BE2C (cell line): ENCODE measurements at regions not wholly inside any gene's neighbourhood (a gene's known extent, or its start where the extent isn't known, plus 50 kb on each side); places are given as distances from the start of the nearest gene placed in this dataset.
"Not testable (repeated sequence)": the region's sequence is repeated elsewhere in the genome, so short reads cannot be mapped to it uniquely, and the experiment has no call there.

Experiments
- DNase-seq: peaks from one replicate; pipeline ENCODE4 v3.0.0-alpha.2; 2020
- H3K27me3 ChIP-seq: fragments of 250-450 bp; sonication (Bioruptor Pico); 2 replicates; pipeline ENCODE4 v1.5.1; 2020; ENCODE audit warnings: mild to moderate bottlenecking
- H3K36me3 ChIP-seq: fragments of 250-450 bp; sonication (Bioruptor Pico); 2 replicates; pipeline ENCODE4 v1.5.1; 2020; ENCODE audit warnings: mild to moderate bottlenecking
- H3K4me1 ChIP-seq: fragments of 250-450 bp; sonication (Bioruptor Pico); 2 replicates; pipeline ENCODE4 v1.5.1; 2020
- H3K4me3 ChIP-seq: 2 replicates; pipeline ENCODE4 v1.5.1; 2011; ENCODE audit warnings: low read depth, low read length
- H3K9me3 ChIP-seq: fragments of 250-450 bp; sonication (Bioruptor Pico); 2 replicates; pipeline ENCODE4 v1.5.1; 2020
- TF ChIP-seq, protein P1 (sequence below): IDR thresholded peaks from 2 replicates; pipeline ENCODE4 v1.5.1; 2012; ENCODE audit warnings: mild to moderate bottlenecking, low read depth, low read length

DNA sequence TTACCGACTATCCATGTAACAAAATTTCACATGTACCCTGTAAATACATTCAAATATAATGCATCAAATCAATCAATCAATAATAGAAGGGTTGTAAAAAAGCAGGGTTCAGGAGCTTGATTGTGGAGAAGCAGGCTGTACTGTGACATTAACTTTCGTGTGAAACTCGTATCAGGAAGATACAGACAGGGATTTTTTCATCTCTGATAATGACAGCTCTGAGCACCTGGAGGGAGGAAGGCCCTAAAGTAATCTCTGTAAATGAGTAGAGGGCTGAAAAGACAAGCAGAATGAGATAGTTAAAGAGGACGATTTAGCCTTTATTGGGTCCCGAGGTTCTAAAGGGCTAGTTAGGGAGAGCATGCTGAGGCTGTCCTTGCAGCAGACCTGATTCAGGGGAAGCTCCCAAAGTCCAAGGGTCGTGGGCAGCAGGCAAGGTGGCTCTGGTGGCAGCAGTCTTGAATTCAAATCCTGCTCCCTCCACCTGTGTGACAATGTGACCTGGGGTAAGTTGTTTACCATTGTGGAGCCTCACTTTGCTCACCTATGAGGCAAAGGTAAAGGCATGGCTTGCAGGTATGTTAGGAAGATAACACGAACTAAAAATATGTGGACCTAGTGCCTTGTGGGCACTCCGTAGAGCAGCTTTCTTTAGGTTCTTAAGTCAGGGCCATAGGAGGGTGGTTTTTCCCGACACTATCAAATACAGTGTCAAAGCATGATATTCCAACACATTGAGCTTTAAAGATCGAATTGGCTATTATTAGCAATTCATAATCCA lies 219.4 kb upstream of the MYLIP start:
- peaks cover 17% of the 10 kb centered on the region for H3K4me1 ChIP-seq

DNA sequence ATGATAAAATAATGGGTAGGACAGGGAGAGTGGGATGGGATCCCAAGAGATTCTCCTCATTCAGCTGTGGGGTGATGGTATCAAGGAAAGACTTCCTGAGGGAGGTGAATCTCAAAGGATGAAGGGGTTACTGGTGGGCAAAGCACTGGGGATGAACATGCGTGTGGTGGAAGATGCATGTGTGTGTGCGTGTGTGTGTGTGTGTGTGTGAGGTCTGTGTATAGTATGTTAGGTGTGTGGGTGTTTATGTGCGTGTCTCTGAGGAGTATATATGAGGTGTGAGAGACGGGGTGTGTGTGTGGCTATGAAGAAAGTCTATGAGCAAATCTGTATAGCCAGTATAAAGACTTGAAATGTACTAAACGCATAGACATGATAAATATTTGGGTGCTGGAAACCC lies 220.0 kb upstream of the MYLIP start:
- Histone ChIP-seq H3K36me3 (no peaks in the 10 kb centered on the region), H3K27me3 (no peaks in the 10 kb centered on the region), H3K4me3 (no peak overlapping the region), H3K4me1 (peaks cover 17% of the 10 kb centered on the region), H3K9me3 (no peaks in the 10 kb centered on the region)
- TF ChIP-seq, protein P1, sequence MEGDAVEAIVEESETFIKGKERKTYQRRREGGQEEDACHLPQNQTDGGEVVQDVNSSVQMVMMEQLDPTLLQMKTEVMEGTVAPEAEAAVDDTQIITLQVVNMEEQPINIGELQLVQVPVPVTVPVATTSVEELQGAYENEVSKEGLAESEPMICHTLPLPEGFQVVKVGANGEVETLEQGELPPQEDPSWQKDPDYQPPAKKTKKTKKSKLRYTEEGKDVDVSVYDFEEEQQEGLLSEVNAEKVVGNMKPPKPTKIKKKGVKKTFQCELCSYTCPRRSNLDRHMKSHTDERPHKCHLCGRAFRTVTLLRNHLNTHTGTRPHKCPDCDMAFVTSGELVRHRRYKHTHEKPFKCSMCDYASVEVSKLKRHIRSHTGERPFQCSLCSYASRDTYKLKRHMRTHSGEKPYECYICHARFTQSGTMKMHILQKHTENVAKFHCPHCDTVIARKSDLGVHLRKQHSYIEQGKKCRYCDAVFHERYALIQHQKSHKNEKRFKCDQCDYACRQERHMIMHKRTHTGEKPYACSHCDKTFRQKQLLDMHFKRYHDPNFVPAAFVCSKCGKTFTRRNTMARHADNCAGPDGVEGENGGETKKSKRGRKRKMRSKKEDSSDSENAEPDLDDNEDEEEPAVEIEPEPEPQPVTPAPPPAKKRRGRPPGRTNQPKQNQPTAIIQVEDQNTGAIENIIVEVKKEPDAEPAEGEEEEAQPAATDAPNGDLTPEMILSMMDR, result no peak
- no peak for DNase-seq

More for the DNA sequence above, 219.4 kb upstream of the MYLIP start:
- no peak for DNase-seq
- Histone ChIP-seq H3K27me3 (no peaks in the 10 kb centered on the region), H3K36me3 (no peaks in the 10 kb centered on the region), H3K9me3 (no peaks in the 10 kb centered on the region), H3K4me3 (no peak overlapping the region)
- TF ChIP-seq, protein P1, result no peak

DNA sequence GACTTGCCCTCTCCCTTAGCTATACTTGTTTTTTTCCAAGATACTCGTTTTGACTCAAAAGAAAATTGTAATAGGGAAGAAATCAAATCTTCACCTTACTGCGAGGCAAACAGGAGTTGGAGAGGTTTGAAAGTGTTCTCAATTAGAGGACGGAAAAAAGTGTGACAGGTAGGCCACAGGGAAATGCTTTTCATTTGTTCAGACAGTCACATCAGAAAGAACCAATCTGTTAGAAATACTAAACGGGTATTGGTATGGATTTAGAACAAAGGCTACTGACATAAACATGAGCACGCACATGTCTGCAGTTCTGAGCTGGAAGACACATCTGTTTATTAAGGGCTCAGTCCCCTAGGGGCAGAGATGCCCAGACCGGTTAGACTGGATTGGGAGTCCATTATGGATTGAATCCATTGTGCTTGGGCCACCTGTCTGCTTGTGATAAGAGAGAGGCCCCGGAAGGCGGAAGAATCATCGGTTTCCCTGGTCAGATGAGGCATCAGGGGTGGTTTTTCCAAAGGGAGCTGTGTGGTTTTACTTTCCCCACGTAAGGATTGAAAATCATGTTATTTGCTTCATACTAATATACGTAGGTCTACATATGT lies 220.9 kb upstream of the MYLIP start:
- Histone ChIP-seq H3K4me1 (peaks cover 17% of the 10 kb centered on the region), H3K27me3 (no peaks in the 10 kb centered on the region), H3K9me3 (no peaks in the 10 kb centered on the region), H3K4me3 (no peak overlapping the region), H3K36me3 (no peaks in the 10 kb centered on the region)
- peak; percentile 71 for DNase-seq
- TF ChIP-seq, protein P1, result peak; percentile 7; the same call in 1 of the 2 replicates

DNA sequence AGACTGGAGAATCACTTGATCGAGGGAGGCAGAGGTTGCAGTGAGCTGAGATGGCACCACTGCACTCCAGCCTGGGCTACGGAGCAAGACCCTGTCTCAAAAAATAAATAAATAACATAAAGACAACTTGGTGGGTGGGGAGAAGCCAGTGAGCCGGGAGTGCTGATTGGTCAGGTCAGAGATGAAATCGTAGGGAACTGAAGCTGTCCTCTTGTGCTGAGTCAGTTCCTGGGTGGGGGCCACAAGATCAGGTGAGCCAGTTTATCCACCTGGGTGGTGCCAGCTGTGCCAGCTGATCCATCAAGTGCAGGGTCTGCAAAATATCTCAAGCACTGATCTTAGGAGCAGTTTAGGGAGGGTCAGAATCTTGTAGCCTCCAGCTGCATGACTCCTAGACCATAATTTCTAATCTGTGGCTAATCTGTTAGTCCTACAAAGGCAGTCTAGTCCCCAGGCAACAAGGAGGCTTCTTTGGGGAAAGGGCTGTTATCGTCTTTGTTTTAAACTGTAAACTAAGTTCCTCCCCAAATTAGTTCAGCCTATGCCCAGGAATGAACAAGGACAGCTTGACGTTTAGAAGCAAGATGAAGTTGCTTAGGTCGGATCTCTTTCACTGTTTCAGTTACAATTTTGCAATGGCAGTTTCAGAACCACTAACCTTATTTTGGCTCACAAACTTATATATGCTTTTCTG lies 221.5 kb upstream of the MYLIP start:
- H3K9me3 ChIP-seq, H3K27me3 ChIP-seq, DNase-seq, H3K4me3 ChIP-seq, H3K36me3 ChIP-seq: not testable (repeated sequence)
- H3K4me1 ChIP-seq, result peaks cover 17% of the 10 kb centered on the region

DNA sequence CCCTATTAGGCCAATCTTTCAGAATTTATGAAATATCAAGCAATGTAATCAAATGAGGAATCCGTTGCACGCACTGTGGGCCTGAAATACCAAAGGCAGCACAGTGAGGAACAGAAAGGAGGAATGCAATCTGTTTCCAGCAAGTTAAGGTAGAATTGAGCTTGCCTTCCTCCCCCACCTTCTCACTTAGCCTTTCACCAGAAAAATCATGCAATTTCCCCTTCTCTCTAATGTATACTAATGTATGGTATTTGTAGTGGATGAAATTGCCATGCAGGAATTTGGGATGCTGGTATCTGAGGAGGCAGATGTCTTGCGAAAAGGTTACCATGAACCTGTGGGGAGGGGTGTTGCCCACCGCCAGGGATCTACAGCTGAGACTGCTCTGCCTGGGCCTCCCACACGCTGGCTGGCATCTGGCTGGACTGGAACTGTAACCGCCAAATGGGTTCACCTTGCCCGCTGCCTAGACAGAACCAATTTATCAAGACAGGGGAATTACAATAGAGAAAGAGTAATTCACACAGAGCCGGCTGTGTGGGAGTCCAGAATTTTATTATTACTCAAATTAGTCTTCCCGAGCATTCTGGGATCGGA lies 222.4 kb upstream of the MYLIP start:
- TF ChIP-seq, protein P1, result no peak
- no peak for DNase-seq
- peaks cover 17% of the 10 kb centered on the region for H3K4me1 ChIP-seq

More for the DNA sequence above, 222.4 kb upstream of the MYLIP start:
- H3K9me3 ChIP-seq, result no peaks in the 10 kb centered on the region
- H3K4me3 ChIP-seq, result no peak overlapping the region
- no peaks in the 10 kb centered on the region for H3K27me3 ChIP-seq
- H3K36me3 ChIP-seq, result no peaks in the 10 kb centered on the region
